SU-DHL-6 (cell line): ENCODE measurements at regions not wholly inside any gene's neighbourhood (a gene's known extent, or its start where the extent isn't known, plus 50 kb on each side); places are given as distances from the start of the nearest gene placed in this dataset.

Experiments used
- H2AFZ ChIP-seq: fragments of 200-600 bp; sonication (generic); 2 replicates; pipeline ENCODE4 v1.6.1; 2014; ENCODE audit warnings: low read depth, mild to moderate bottlenecking, moderate library complexity, mixed read lengths, antibody characterized with exemption, low read length; ENCODE audit not compliant: severe bottlenecking
- H3F3A ChIP-seq: fragments of 200-600 bp; shearing (Covaris generic); 2 replicates; pipeline ENCODE4 v1.6.0; 2016; ENCODE audit warnings: antibody characterized with exemption, mild to moderate bottlenecking; ENCODE audit not compliant: insufficient read depth
- H3K27ac ChIP-seq: fragments of 200-600 bp; sonication (generic); 2 replicates; pipeline ENCODE4 v1.5.1; 2016; ENCODE audit warnings: low read depth, mild to moderate bottlenecking, low read length, moderate library complexity, mixed read lengths
- H3K27me3 ChIP-seq: fragments of 200-600 bp; sonication (generic), shearing (Covaris generic); 2 replicates; pipeline ENCODE4 v1.6.0; 2014; ENCODE audit warnings: mild to moderate bottlenecking, low read length
- H3K36me3 ChIP-seq: fragments of 200-600 bp; sonication (generic); 2 replicates; pipeline ENCODE4 v1.6.1; 2014; ENCODE audit warnings: mild to moderate bottlenecking, low read length, mixed read lengths
- H3K4me2 ChIP-seq: fragments of 300-600, 200-600 bp; shearing (Covaris generic), sonication (generic); 2 replicates; pipeline ENCODE4 v1.6.0; 2014; ENCODE audit warnings: low read length, low read depth, mild to moderate bottlenecking; ENCODE audit not compliant: poor library complexity, severe bottlenecking
- H3K4me3 ChIP-seq: fragments of 200-600 bp; sonication (generic); 2 replicates; pipeline ENCODE4 v1.5.1; 2014; ENCODE audit warnings: antibody characterized with exemption, low read length, mild to moderate bottlenecking, mixed read lengths; ENCODE audit not compliant: insufficient read depth, poor library complexity, severe bottlenecking
- H3K79me2 ChIP-seq: fragments of 200-600 bp; sonication (generic); 2 replicates; pipeline ENCODE4 v1.6.1; 2014; ENCODE audit warnings: mild to moderate bottlenecking, low read length, moderate library complexity; ENCODE audit not compliant: insufficient read depth
- H3K9ac ChIP-seq: fragments of 200-600 bp; sonication (generic); 2 replicates; pipeline ENCODE4 v1.7.0; 2014; ENCODE audit warnings: mild to moderate bottlenecking, low read length
- H3K9me2 ChIP-seq: fragments of 200-600 bp; sonication (generic); replicated peaks from 2 replicates; pipeline ENCODE4 v1.6.1; 2014; ENCODE audit warnings: low read length; ENCODE audit not compliant: insufficient read depth
- H3K9me3 ChIP-seq: fragments of 200-600 bp; sonication (generic); 2 replicates; pipeline ENCODE4 v1.6.1; 2014; ENCODE audit warnings: low read length, mixed read lengths; ENCODE audit not compliant: insufficient read depth
- H4K20me1 ChIP-seq: fragments of 200-600 bp; sonication (generic); 2 replicates; pipeline ENCODE4 v1.6.1; 2014; ENCODE audit warnings: low read depth, mild to moderate bottlenecking, antibody characterized with exemption, low read length, moderate library complexity, mixed read lengths
- EZH2phosphoT487 ChIP-seq: fragments of 200-600 bp; sonication (generic), shearing (Covaris generic); conservative IDR thresholded peaks from 2 replicates; pipeline ENCODE4 v1.6.1; 2018; ENCODE audit warnings: mild to moderate bottlenecking, antibody characterized with exemption, low read length, moderate library complexity, mixed read lengths
- TF ChIP-seq, protein P1 (sequence below): fragments of 200-600 bp; sonication (generic); IDR thresholded peaks from one replicate; pipeline ENCODE4 v1.5.1; 2017; ENCODE audit warnings: antibody characterized with exemption, mild to moderate bottlenecking, low read length, moderate library complexity; ENCODE audit not compliant: insufficient read depth, poor library complexity, severe bottlenecking

DNA sequence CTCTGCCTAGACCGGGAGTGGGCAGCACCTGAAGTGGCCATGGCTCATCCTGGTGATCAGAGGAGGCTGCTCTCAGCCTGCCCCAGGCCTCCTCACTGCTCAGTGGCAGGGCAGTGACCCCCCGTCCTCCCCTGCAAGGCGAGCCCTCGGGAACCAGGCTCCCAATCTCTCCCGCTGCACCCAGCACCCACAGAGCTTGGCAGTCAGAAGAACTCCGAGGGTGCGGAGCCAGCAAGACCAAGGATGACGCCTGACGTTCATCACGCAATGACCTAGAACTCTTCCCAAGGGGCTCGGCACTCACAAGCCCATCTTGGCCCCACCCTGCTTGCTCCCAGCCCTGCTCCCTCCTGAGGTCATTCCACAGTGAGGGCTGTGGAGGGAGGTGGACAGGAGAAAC, 189.8 kb upstream of the SALL3 start:
- Histone ChIP-seq H3K27me3 (no peaks in the 10 kb centered on the region), H3F3A (no peaks in the 10 kb centered on the region)

DNA sequence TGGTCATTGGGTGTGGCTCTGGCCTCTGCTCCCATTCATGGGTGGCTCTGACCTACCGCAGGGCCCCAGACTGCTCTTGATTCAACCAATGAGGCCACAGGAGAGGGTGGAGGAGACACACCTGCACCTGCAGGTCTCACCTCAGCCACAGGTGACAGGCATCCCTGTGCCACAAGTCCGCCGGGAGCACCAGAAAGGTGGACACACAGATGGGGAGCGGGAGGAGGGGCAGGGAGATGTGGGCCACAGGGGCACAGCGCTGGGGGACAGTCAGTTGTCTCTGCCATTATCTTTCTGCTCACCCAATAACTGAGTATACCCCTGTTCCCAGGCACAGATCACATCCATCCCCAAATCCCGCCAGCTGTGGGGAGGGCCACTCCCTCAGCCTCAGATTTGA, 189.1 kb upstream of the SALL3 start:
- H4K20me1 ChIP-seq, result no peaks in the 10 kb centered on the region
- H3K36me3 ChIP-seq, result no peaks in the 10 kb centered on the region
- no peaks in the 10 kb centered on the region for H3K27me3 ChIP-seq
- H3K4me2 ChIP-seq, result no peak overlapping the region
- H2AFZ ChIP-seq, result no peak overlapping the region
- H3K9me3 ChIP-seq, result no peaks in the 10 kb centered on the region
- TF ChIP-seq EZH2phosphoT487, result no peak
- TF ChIP-seq, protein P1, sequence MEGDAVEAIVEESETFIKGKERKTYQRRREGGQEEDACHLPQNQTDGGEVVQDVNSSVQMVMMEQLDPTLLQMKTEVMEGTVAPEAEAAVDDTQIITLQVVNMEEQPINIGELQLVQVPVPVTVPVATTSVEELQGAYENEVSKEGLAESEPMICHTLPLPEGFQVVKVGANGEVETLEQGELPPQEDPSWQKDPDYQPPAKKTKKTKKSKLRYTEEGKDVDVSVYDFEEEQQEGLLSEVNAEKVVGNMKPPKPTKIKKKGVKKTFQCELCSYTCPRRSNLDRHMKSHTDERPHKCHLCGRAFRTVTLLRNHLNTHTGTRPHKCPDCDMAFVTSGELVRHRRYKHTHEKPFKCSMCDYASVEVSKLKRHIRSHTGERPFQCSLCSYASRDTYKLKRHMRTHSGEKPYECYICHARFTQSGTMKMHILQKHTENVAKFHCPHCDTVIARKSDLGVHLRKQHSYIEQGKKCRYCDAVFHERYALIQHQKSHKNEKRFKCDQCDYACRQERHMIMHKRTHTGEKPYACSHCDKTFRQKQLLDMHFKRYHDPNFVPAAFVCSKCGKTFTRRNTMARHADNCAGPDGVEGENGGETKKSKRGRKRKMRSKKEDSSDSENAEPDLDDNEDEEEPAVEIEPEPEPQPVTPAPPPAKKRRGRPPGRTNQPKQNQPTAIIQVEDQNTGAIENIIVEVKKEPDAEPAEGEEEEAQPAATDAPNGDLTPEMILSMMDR, result no peak
- no peaks in the 10 kb centered on the region for H3K9me2 ChIP-seq
- H3F3A ChIP-seq, result no peaks in the 10 kb centered on the region
- no peak overlapping the region for H3K9ac ChIP-seq
- no peak overlapping the region for H3K27ac ChIP-seq
- no peaks in the 10 kb centered on the region for H3K79me2 ChIP-seq
- no peak overlapping the region for H3K4me3 ChIP-seq

More for the DNA sequence above, 189.8 kb upstream of the SALL3 start:
- no peaks in the 10 kb centered on the region for H3K9me2 ChIP-seq
- no peaks in the 10 kb centered on the region for H3K9me3 ChIP-seq
- no peaks in the 10 kb centered on the region for H3K36me3 ChIP-seq
- H3K79me2 ChIP-seq, result no peaks in the 10 kb centered on the region
- no peak overlapping the region for H2AFZ ChIP-seq
- TF ChIP-seq, protein P1, result no peak
- no peak for TF ChIP-seq EZH2phosphoT487
- H3K4me3 ChIP-seq, result no peak overlapping the region
- H4K20me1 ChIP-seq, result no peaks in the 10 kb centered on the region
- H3K27ac ChIP-seq, result no peak overlapping the region
- H3K4me2 ChIP-seq, result no peak overlapping the region
- H3K9ac ChIP-seq, result no peak overlapping the region

DNA sequence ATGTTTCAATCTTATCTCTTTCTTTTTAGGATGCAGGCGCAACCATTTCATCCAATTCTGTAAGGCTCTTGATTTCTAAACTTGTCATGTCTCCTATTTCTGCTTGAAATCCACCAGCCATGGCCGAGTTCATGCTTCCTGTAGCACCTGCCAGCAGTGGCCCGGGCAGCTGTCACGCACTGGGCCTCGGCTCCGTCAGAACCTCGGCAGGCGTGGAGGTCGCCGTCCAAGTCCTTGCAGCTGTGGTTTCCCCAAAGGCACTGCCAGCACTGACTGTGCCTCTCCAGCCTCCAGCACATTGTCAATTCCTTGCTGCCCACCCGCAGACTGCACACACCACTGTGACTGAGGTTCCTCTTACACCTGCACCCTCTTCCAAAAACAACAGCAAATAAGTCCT, 188.7 kb upstream of the SALL3 start:
- no peak for TF ChIP-seq EZH2phosphoT487
- TF ChIP-seq, protein P1, result no peak
- no peak overlapping the region for H2AFZ ChIP-seq
- H3K4me3 ChIP-seq, result no peak overlapping the region

DNA sequence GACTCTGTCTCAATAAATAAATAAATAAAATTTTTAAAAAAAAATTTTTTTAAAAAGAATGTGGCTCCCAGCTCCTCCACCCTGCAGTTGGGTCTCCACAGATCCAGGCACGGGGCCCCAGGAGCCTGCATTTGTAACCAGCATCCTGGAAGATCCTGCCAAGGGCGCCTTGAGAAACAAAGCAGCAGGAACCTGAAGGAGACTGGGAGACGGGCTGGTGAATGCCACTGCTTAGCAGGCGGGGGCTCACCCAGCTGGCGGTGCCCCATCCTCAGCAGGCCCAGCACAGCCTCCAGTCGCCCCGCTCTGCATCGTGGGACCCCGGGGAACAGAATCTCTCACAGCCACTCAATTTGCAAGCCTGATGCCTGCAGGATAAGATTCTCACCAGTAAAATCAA, 187.5 kb upstream of the SALL3 start:
- H3K4me3 ChIP-seq, result no peak overlapping the region
- TF ChIP-seq EZH2phosphoT487, result no peak
- TF ChIP-seq, protein P1, result no peak
- no peak overlapping the region for H3K4me2 ChIP-seq
- no peak overlapping the region for H3K27ac ChIP-seq
- no peak overlapping the region for H2AFZ ChIP-seq
- H3K9me3 ChIP-seq, result no peaks in the 10 kb centered on the region
- H4K20me1 ChIP-seq, result no peaks in the 10 kb centered on the region
- H3K79me2 ChIP-seq, result no peaks in the 10 kb centered on the region
- H3K9me2 ChIP-seq, result no peaks in the 10 kb centered on the region
- H3F3A ChIP-seq, result no peaks in the 10 kb centered on the region
- no peaks in the 10 kb centered on the region for H3K36me3 ChIP-seq
- no peak overlapping the region for H3K9ac ChIP-seq
- H3K27me3 ChIP-seq, result no peaks in the 10 kb centered on the region

More for the DNA sequence above, 188.7 kb upstream of the SALL3 start:
- no peaks in the 10 kb centered on the region for H3K9me2 ChIP-seq
- no peak overlapping the region for H3K27ac ChIP-seq
- H3K4me2 ChIP-seq, result no peak overlapping the region
- H3F3A ChIP-seq, result no peaks in the 10 kb centered on the region
- H3K79me2 ChIP-seq, result no peaks in the 10 kb centered on the region
- no peaks in the 10 kb centered on the region for H3K27me3 ChIP-seq
- H3K9ac ChIP-seq, result no peak overlapping the region
- H3K9me3 ChIP-seq, result no peaks in the 10 kb centered on the region
- no peaks in the 10 kb centered on the region for H3K36me3 ChIP-seq
- no peaks in the 10 kb centered on the region for H4K20me1 ChIP-seq
